SU-DHL-6 (cell line): ENCODE measurements at regions not wholly inside any gene's neighbourhood (a gene's known extent, or its start where the extent isn't known, plus 50 kb on each side); places are given as distances from the start of the nearest gene placed in this dataset.

Source experiments
- CTCF ChIP-seq: fragments of 200-600 bp; sonication (generic); IDR thresholded peaks from one replicate; pipeline ENCODE4 v1.5.1; 2017; ENCODE audit warnings: antibody characterized with exemption, mild to moderate bottlenecking, low read length, moderate library complexity; ENCODE audit not compliant: insufficient read depth, poor library complexity, severe bottlenecking
- EZH2phosphoT487 ChIP-seq: fragments of 200-600 bp; sonication (generic), shearing (Covaris generic); conservative IDR thresholded peaks from 2 replicates; pipeline ENCODE4 v1.6.1; 2018; ENCODE audit warnings: mild to moderate bottlenecking, antibody characterized with exemption, low read length, moderate library complexity, mixed read lengths

- TF ChIP-seq CTCF = no peak
- TF ChIP-seq EZH2phosphoT487 = no peak
These were observed 220.3 kb downstream of the CSNK1G3 start for GRCh38 chr5:123732257-123732656.
